AML-193 (cell line): ENCODE measurements at regions not wholly inside any gene's neighbourhood (a gene's known extent, or its start where the extent isn't known, plus 50 kb on each side); places are given as distances from the start of the nearest gene placed in this dataset.

Experiments used
- DNase-seq, 2 experiments: peaks; one replicate each; lab custom pipeline; 2025; lab: John Stamatoyannopoulos, UW

GRCh38 chr12:127536833-127537428, 730.0 kb upstream of the TMEM132C start:
- no peak for DNase-seq

GRCh38 chr12:127538316-127538715, 728.7 kb upstream of the TMEM132C start:
- no peak for DNase-seq

- no peak for DNase-seq
These were observed 727.6 kb upstream of the TMEM132C start for GRCh38 chr12:127539226-127539858.

GRCh38 chr12:127542391-127542790, 724.6 kb upstream of the TMEM132C start:
- DNase-seq: no peak

GRCh38 chr12:127542931-127543330, 724.0 kb upstream of the TMEM132C start:
- DNase-seq: no peak

- DNase-seq: no peak
These were observed 720.1 kb upstream of the TMEM132C start for GRCh38 chr12:127546721-127547505.

GRCh38 chr12:127548123-127548553, 718.8 kb upstream of the TMEM132C start:
- DNase-seq: no peak

GRCh38 chr12:127550271-127550670, 716.7 kb upstream of the TMEM132C start:
- no peak for DNase-seq

- no peak for DNase-seq
These were observed 714.1 kb upstream of the TMEM132C start for GRCh38 chr12:127552838-127553237.

- no peak for DNase-seq
These were observed 711.9 kb upstream of the TMEM132C start for GRCh38 chr12:127555071-127555470.

- no peak for DNase-seq
These were observed 710.6 kb upstream of the TMEM132C start for GRCh38 chr12:127556231-127556886.

- no peak for DNase-seq
These were observed 708.6 kb upstream of the TMEM132C start for GRCh38 chr12:127558361-127558760.

- peak in 1 of 2 experiments; percentile 1 for DNase-seq
These were observed 707.5 kb upstream of the TMEM132C start for GRCh38 chr12:127559349-127560040.

GRCh38 chr12:127560041-127560478, 706.9 kb upstream of the TMEM132C start:
- no peak for DNase-seq

- no peak for DNase-seq
These were observed 704.2 kb upstream of the TMEM132C start for GRCh38 chr12:127562816-127563215.

GRCh38 chr12:127565241-127565640, 701.7 kb upstream of the TMEM132C start:
- DNase-seq: no peak

- no peak for DNase-seq
These were observed 699.4 kb upstream of the TMEM132C start for GRCh38 chr12:127567531-127567930.

GRCh38 chr12:127570387-127570786, 696.6 kb upstream of the TMEM132C start:
- DNase-seq: no peak

- no peak for DNase-seq
These were observed 696.1 kb upstream of the TMEM132C start for GRCh38 chr12:127570793-127571360.

- no peak for DNase-seq
These were observed 695.4 kb upstream of the TMEM132C start for GRCh38 chr12:127571578-127571977.

- DNase-seq: no peak
These were observed 687.5 kb upstream of the TMEM132C start for GRCh38 chr12:127579446-127579845.

- no peak for DNase-seq
These were observed 684.9 kb upstream of the TMEM132C start for GRCh38 chr12:127582074-127582473.
